HepG2 (cell line): ENCODE measurements at regions not wholly inside any gene's neighbourhood (a gene's known extent, or its start where the extent isn't known, plus 50 kb on each side); places are given as distances from the start of the nearest gene placed in this dataset.

ENCODE experiments used
- ATAC-seq: fragments of 200-7000 bp; cut with Tn5 transposase; 3 replicates; pipeline ENCODE4 v1.9.1; 2020; ENCODE audit warnings: mild to moderate bottlenecking, moderate library complexity
- BruUV-seq: library from RNA; stranded (reverse); fragments of 400-500 nt; replicated peaks from 2 replicates; lab custom pipeline; 2021; lab: Mats Ljungman, UMichigan
- CTCF ChIA-PET: fragments of 300-600 bp; formaldehyde crosslinking; extraction: SDS; loops from one replicate; lab custom pipeline; 2021; ENCODE audit warnings: low total read pairs, inconsistent platforms, low intra/inter-chr PET ratio; lab: Yijun Ruan, JAX
- POLR2A ChIA-PET: fragments of 350-600 bp; sonication (Branson Sonifier 250); formaldehyde crosslinking; loops from one replicate; lab custom pipeline; 2020; ENCODE audit warnings: antibody characterized with exemption, inconsistent platforms; lab: Yijun Ruan, JAX
- DNase-seq: peaks from one replicate; pipeline ENCODE4 v3.0.0-alpha.2; 2015; ENCODE audit warnings: low spot score
- FAIRE-seq: peaks from 3 replicates; lab custom pipeline; 2011; peaks lifted over from hg19 to GRCh38; lab: Jason Lieb, UNC
- H2AFZ ChIP-seq: one replicate; pipeline ENCODE4 v1.6.1; 2011; ENCODE audit warnings: low read length, inconsistent platforms
- H3K27ac ChIP-seq: fragments of 300-600 bp; 3 replicates; pipeline ENCODE4 v1.8.0; 2011; ENCODE audit warnings: mixed run types, mild to moderate bottlenecking, mixed read lengths, low read length, inconsistent platforms; ENCODE audit not compliant: insufficient read depth; ENCODE audit errors: extremely low read length
- H3K27me3 ChIP-seq, 2 experiments: fragments of 200-600 bp in 1 of 2; 2 replicates in 1 of 2; 3 replicates in 1 of 2; pipeline versions ENCODE4 v1.6.0 to v1.8.0; 2011; ENCODE audit warnings: low read length in 2 of 2, mild to moderate bottlenecking in 2 of 2, moderate library complexity in 2 of 2, inconsistent platforms in 1 of 2; ENCODE audit not compliant: insufficient read depth in 2 of 2, control insufficient read depth in 1 of 2
- H3K36me3 ChIP-seq, 2 experiments: fragments of 200-600 bp in 1 of 2; replicated peaks in 1 of 2; 2 replicates in 1 of 2; 3 replicates in 1 of 2; pipeline versions ENCODE4 v1.5.1 to v1.8.0; 2011; ENCODE audit warnings: low read length in 2 of 2, inconsistent platforms in 1 of 2; ENCODE audit not compliant: insufficient read depth in 2 of 2, control insufficient read depth in 1 of 2
- H3K4me1 ChIP-seq: 2 replicates; pipeline ENCODE4 v1.5.1; 2012; ENCODE audit warnings: low read length, inconsistent platforms; ENCODE audit not compliant: insufficient read depth
- H3K4me2 ChIP-seq: 2 replicates; pipeline ENCODE4 v1.6.0; 2011; ENCODE audit warnings: low read depth, low read length, inconsistent platforms
- H3K4me3 ChIP-seq, 3 experiments: fragments of 200-600 bp in 1 of 3; sonication (generic), shearing (Covaris generic) in 1 of 3; replicated peaks in 1 of 3; 2 replicates each; pipeline ENCODE4 v1.5.1; 2011 to 2016; ENCODE audit warnings: low read length in 3 of 3, inconsistent platforms in 2 of 3, low read depth in 2 of 3, mild to moderate bottlenecking in 2 of 3, control low read depth in 1 of 3, mixed read lengths in 1 of 3; ENCODE audit not compliant: insufficient read depth in 1 of 3
- H3K79me2 ChIP-seq: one replicate; pipeline ENCODE4 v1.6.1; 2011; ENCODE audit warnings: low read length, inconsistent platforms; ENCODE audit not compliant: insufficient read depth
- H3K9ac ChIP-seq: 2 replicates; pipeline ENCODE4 v1.6.0; 2011; ENCODE audit warnings: mild to moderate bottlenecking, low read depth, low read length, inconsistent platforms; ENCODE audit not compliant: insufficient read depth
- H3K9me3 ChIP-seq: 2 replicates; pipeline ENCODE4 v1.5.1; 2012; ENCODE audit warnings: mild to moderate bottlenecking, low read length
- H4K20me1 ChIP-seq: 2 replicates; pipeline ENCODE4 v1.6.0; 2011; ENCODE audit warnings: inconsistent platforms, mild to moderate bottlenecking, low read length, moderate library complexity; ENCODE audit not compliant: insufficient read depth
- ARHGAP35 ChIP-seq: sonication (generic); formaldehyde crosslinking; IDR thresholded peaks from 2 replicates; pipeline ENCODE4 v1.9.0; 2022; ENCODE audit warnings: mild to moderate bottlenecking, inconsistent platforms, moderate library complexity, missing genetic modification reagents, borderline replicate concordance
- BRF2 ChIP-seq: sonication (generic); formaldehyde crosslinking; IDR thresholded peaks from 2 replicates; pipeline ENCODE4 v1.8.1; 2022; ENCODE audit warnings: mild to moderate bottlenecking, missing genetic modification reagents
- CBX5 ChIP-seq: sonication (generic); formaldehyde crosslinking; IDR thresholded peaks from 2 replicates; pipeline ENCODE4 v1.4.0; 2020; ENCODE audit warnings: missing genetic modification reagents, borderline replicate concordance
- E2F5 ChIP-seq: sonication (generic); formaldehyde crosslinking; conservative IDR thresholded peaks from 2 replicates; pipeline ENCODE4 v1.4.0; 2020; ENCODE audit warnings: missing genetic modification reagents
- FOXK2 ChIP-seq: fragments of 450-650 bp; IDR thresholded peaks from 2 replicates; pipeline ENCODE4 v1.6.1; 2016
- FOXM1 ChIP-seq: sonication (generic); formaldehyde crosslinking; IDR thresholded peaks from 2 replicates; pipeline ENCODE4 v1.5.0; 2020; ENCODE audit warnings: missing genetic modification reagents
- KDM1A ChIP-seq: IDR thresholded peaks from 2 replicates; pipeline ENCODE4 v1.6.1; 2016; ENCODE audit warnings: missing compliant biosample characterization
- POLR2G ChIP-seq: fragments of 200-400 bp; formaldehyde crosslinking; IDR thresholded peaks from 2 replicates; pipeline ENCODE4 v1.6.1; 2018; ENCODE audit warnings: mild to moderate bottlenecking, low read depth, low read length, moderate library complexity
- PPARG ChIP-seq: conservative IDR thresholded peaks from 2 replicates; pipeline ENCODE4 v1.6.1; 2016; ENCODE audit warnings: missing biosample characterization, missing genetic modification reagents
- RBM22 ChIP-seq: fragments of 200-400 bp; formaldehyde crosslinking; optimal IDR thresholded peaks from 2 replicates; pipeline ENCODE3; 2017; ENCODE audit warnings: mild to moderate bottlenecking, low read length, moderate library complexity
- RFX1 ChIP-seq: fragments of 450-650 bp; IDR thresholded peaks from 2 replicates; pipeline ENCODE4 v1.6.1; 2017
- RFX3 ChIP-seq: IDR thresholded peaks from 2 replicates; pipeline ENCODE4 v1.6.1; 2016; ENCODE audit warnings: missing biosample characterization, missing genetic modification reagents
- STAG1 ChIP-seq: sonication (generic); formaldehyde crosslinking; IDR thresholded peaks from 2 replicates; pipeline ENCODE4 v1.4.0; 2020; ENCODE audit warnings: missing genetic modification reagents
- U2AF2 ChIP-seq: fragments of 200-400 bp; formaldehyde crosslinking; IDR thresholded peaks from 2 replicates; pipeline ENCODE4 v1.6.1; 2017; ENCODE audit warnings: low read depth, mild to moderate bottlenecking, low read length
- ZC3H13 ChIP-seq: sonication (generic); formaldehyde crosslinking; IDR thresholded peaks from 2 replicates; pipeline ENCODE4 v1.8.1; 2023; ENCODE audit warnings: mild to moderate bottlenecking, missing genetic modification reagents, moderate library complexity
- ZNF350 ChIP-seq: sonication (generic); formaldehyde crosslinking; IDR thresholded peaks from 2 replicates; pipeline ENCODE4 v1.4.0; 2020; ENCODE audit warnings: mild to moderate bottlenecking, low read depth, missing genetic modification reagents, borderline replicate concordance
- ZUFSP ChIP-seq: sonication (generic); formaldehyde crosslinking; IDR thresholded peaks from 2 replicates; pipeline ENCODE4 v1.9.0; 2021; ENCODE audit warnings: missing genetic modification reagents, mild to moderate bottlenecking, borderline replicate concordance
- WGBS: methylation state at CpG from one replicate; pipeline ENCODE4 v1.1.6; 2017; ENCODE audit warnings: low lambda C conversion rate; 5-methylcytosine and 5-hydroxymethylcytosine counted together
- in situ Hi-C: cut with HindIII; loops from 2 replicates; pipeline ENCODE4 v1.10.0; 2017; ENCODE audit warnings: low pct_unique_long_range_greater_than_20kb; ENCODE audit not compliant: extremely low pct_ligation_motif_present
- intact Hi-C: fragments of 100-400 bp; cut with micrococcal nuclease; formaldehyde crosslinking; loops from one replicate; pipeline ENCODE4 v1.10.0; 2022; ENCODE audit not compliant: unreplicated experiment
- TF ChIP-seq, protein P1 (sequence below): sonication (generic); formaldehyde crosslinking; conservative IDR thresholded peaks from 2 replicates; pipeline ENCODE4 v1.5.0; 2020; ENCODE audit warnings: missing genetic modification reagents
- TF ChIP-seq, protein P2 (sequence below): sonication (generic); formaldehyde crosslinking; IDR thresholded peaks from 2 replicates; pipeline ENCODE4 v1.4.0; 2020; ENCODE audit warnings: mild to moderate bottlenecking, missing genetic modification reagents
- TF ChIP-seq, protein P3 (sequence below), 2 experiments: fragments of 450-650 bp in 1 of 2; sonication (generic) in 1 of 2; formaldehyde crosslinking; IDR thresholded peaks; 2 replicates each; pipeline versions ENCODE4 v1.5.0 to v1.8.0; 2020 to 2022; ENCODE audit warnings: mild to moderate bottlenecking in 1 of 2, missing genetic modification reagents in 1 of 2

DNA sequence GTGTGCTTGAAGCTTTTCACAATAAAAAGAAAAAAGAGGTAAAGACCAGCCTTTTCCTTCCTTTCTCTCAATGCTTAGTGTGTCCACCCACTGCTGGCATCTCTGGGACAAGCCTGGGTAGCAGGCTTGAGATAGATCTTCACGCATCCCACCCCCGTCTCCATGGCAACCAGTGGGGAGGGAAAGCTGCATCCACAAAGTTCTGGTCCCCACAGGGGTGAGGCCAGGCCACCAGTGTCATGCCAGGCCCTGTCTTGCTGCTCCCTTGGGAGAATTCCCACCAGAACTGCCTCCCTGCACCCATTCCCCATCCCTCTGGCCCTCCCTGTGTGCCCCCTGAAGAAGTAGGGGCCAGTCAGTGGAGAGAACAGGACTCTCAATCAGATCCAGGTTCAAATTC, 259.9 kb downstream of the MRTFB start:
- Histone ChIP-seq H3K4me1 (peaks cover 24% of the 10 kb centered on the region), H4K20me1 (no peaks in the 10 kb centered on the region)
- 100% methylated on average over 2 of the region's 2 CpGs for WGBS
- TF ChIP-seq POLR2G: no peak
- no peak for TF ChIP-seq E2F5 (CRISPR knock-in tag)
- TF ChIP-seq CBX5 (CRISPR knock-in tag): no peak
- no peak for TF ChIP-seq KDM1A (CRISPR knock-in tag)
- TF ChIP-seq, protein P1, sequence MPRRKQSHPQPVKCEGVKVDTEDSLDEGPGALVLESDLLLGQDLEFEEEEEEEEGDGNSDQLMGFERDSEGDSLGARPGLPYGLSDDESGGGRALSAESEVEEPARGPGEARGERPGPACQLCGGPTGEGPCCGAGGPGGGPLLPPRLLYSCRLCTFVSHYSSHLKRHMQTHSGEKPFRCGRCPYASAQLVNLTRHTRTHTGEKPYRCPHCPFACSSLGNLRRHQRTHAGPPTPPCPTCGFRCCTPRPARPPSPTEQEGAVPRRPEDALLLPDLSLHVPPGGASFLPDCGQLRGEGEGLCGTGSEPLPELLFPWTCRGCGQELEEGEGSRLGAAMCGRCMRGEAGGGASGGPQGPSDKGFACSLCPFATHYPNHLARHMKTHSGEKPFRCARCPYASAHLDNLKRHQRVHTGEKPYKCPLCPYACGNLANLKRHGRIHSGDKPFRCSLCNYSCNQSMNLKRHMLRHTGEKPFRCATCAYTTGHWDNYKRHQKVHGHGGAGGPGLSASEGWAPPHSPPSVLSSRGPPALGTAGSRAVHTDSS (CRISPR knock-in tag): no peak
- TF ChIP-seq, protein P2, sequence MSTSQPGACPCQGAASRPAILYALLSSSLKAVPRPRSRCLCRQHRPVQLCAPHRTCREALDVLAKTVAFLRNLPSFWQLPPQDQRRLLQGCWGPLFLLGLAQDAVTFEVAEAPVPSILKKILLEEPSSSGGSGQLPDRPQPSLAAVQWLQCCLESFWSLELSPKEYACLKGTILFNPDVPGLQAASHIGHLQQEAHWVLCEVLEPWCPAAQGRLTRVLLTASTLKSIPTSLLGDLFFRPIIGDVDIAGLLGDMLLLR (CRISPR knock-in tag): 0 out of 2 replicates have a peak, but pooled peaks have one; percentile 56
- no peak for TF ChIP-seq STAG1 (CRISPR knock-in tag)
- peak; percentile 45 for TF ChIP-seq RFX1
- no peak for TF ChIP-seq ZNF350 (CRISPR knock-in tag)
- TF ChIP-seq, protein P3, sequence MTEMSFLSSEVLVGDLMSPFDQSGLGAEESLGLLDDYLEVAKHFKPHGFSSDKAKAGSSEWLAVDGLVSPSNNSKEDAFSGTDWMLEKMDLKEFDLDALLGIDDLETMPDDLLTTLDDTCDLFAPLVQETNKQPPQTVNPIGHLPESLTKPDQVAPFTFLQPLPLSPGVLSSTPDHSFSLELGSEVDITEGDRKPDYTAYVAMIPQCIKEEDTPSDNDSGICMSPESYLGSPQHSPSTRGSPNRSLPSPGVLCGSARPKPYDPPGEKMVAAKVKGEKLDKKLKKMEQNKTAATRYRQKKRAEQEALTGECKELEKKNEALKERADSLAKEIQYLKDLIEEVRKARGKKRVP (CRISPR knock-in tag; IDR thresholded peaks at IDR 0.05): no peak
- no peak for TF ChIP-seq ZUFSP (CRISPR knock-in tag)
- TF ChIP-seq ZC3H13 (CRISPR knock-in tag): no peak
- peak; percentile 79 for TF ChIP-seq RBM22
- peak; percentile 50 for TF ChIP-seq RFX3
- TF ChIP-seq U2AF2: no peak
- no peak for TF ChIP-seq FOXK2
- TF ChIP-seq ARHGAP35: no peak
- no peak for TF ChIP-seq BRF2 (CRISPR knock-in tag)
- TF ChIP-seq PPARG (CRISPR knock-in tag): no peak
- no peak for TF ChIP-seq FOXM1 (CRISPR knock-in tag)
- TF ChIP-seq, all 625 proteins: peak for 4
- Histone ChIP-seq H3K27me3 (no peaks in the 10 kb centered on the region), H3K27ac (no peak overlapping the region), H3K9me3 (0 out of 2 replicates have a peak, but pooled peaks cover 4% of the 10 kb centered on the region), H2AFZ (no peak overlapping the region), H3K79me2 (no peaks in the 10 kb centered on the region), H3K36me3 (peaks cover 8 to 17% of the 10 kb centered on the region in 2 experiments; a peak in 3 of 5 replicates), H3K9ac (no peak overlapping the region), H3K4me3 (no peak overlapping the region), H3K4me2 (no peak overlapping the region)
- ChIA-PET CTCF (no interaction called here), POLR2A (no interaction called here)
- in situ Hi-C loops: no loop called here
- intact Hi-C loops: no loop called here
- DNase-seq: no peak
- no peak for FAIRE-seq
- ATAC-seq: no peak
- BruUV-seq: no TSS peak
